ENCODE measurements at regions not wholly inside any gene's neighbourhood (a gene's known extent, or its start where the extent isn't known, plus 50 kb on each side); places are given as distances from the start of the nearest gene placed in this dataset.

GRCh38 chr1:198042168-198042567, 114.6 kb upstream of the NEK7 start:
- no peak for DNase-seq

- peak; percentile 46 for DNase-seq
These were observed 108.9 kb upstream of the NEK7 start for GRCh38 chr1:198047913-198048312.

GRCh38 chr1:198054510-198054909, 102.3 kb upstream of the NEK7 start:
- DNase-seq, result no peak

GRCh38 chr1:198056255-198056654, 100.5 kb upstream of the NEK7 start:
- no peak for DNase-seq

GRCh38 chr1:198064181-198064580, 92.6 kb upstream of the NEK7 start:
- no peak for DNase-seq

GRCh38 chr1:198068285-198068684, 88.5 kb upstream of the NEK7 start:
- DNase-seq, result no peak

- DNase-seq, result no peak
These were observed 84.6 kb upstream of the NEK7 start for GRCh38 chr1:198072177-198072576.

- DNase-seq, result no peak
These were observed 81.5 kb upstream of the NEK7 start for GRCh38 chr1:198075296-198075695.

- no peak for DNase-seq
These were observed 77.3 kb upstream of the NEK7 start for GRCh38 chr1:198079432-198079951.

GRCh38 chr1:198082576-198082975, 74.2 kb upstream of the NEK7 start:
- no peak for DNase-seq

- DNase-seq, result no peak
These were observed 73.2 kb upstream of the NEK7 start for GRCh38 chr1:198083549-198083948.

GRCh38 chr1:198084241-198084908, 72.4 kb upstream of the NEK7 start:
- DNase-seq, result no peak

GRCh38 chr1:198086051-198086745, 70.6 kb upstream of the NEK7 start:
- no peak for DNase-seq

GRCh38 chr1:198087831-198088230, 69.0 kb upstream of the NEK7 start:
- no peak for DNase-seq

GRCh38 chr1:198088360-198089071, 68.3 kb upstream of the NEK7 start:
- DNase-seq, result peak; percentile 52

GRCh38 chr1:198096390-198096789, 60.4 kb upstream of the NEK7 start:
- no peak for DNase-seq

- no peak for DNase-seq
These were observed 57.0 kb upstream of the NEK7 start for GRCh38 chr1:198099755-198100154.

- no peak for DNase-seq
These were observed 54.9 kb upstream of the NEK7 start for GRCh38 chr1:198101716-198102453.

- peak; percentile 62 for DNase-seq
These were observed 54.4 kb upstream of the NEK7 start for GRCh38 chr1:198102454-198102827.

GRCh38 chr1:198105185-198105584, 51.6 kb upstream of the NEK7 start:
- DNase-seq, result no peak

GRCh38 chr1:198106011-198106410, 50.8 kb upstream of the NEK7 start:
- no peak for DNase-seq

Data from activated CD4-positive, alpha-beta T cell treated with anti-CD3 and anti-CD28 coated beads, Interleukin-10, Interleukin-2, amounts not matched to agents 100 ng/mL and 50 ng/mL, durations not matched to agents 16 hours and 8 hours (primary cell).